ENCODE measurements at regions not wholly inside any gene's neighbourhood (a gene's known extent, or its start where the extent isn't known, plus 50 kb on each side); places are given as distances from the start of the nearest gene placed in this dataset.

DNA sequence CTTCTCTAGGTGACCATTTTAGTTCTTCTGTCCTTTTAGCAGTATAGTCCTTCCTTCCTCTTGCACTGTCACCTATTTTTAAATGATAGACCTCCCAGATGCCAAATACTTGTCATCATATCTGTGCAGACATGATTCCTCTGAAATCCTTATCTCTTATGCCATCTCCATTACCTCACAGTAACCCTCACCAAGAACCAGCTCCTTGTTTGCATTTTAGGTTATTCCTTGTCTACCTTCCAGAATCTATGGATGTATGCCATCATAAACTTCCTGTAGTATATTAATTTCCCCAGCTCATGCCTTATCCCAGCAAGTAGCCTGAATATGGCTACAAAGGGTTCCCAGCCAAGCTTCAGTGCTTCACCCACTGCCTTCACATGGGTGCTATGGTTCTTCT lies 1347.2 kb downstream of the ROBO1 start:
- H3K4me3 ChIP-seq = no peak overlapping the region
- no peaks in the 10 kb centered on the region for H3K9me3 ChIP-seq
- intact Hi-C loops (cut with DNase I, micrococcal nuclease) = no loop called here
- TF ChIP-seq, protein P1, sequence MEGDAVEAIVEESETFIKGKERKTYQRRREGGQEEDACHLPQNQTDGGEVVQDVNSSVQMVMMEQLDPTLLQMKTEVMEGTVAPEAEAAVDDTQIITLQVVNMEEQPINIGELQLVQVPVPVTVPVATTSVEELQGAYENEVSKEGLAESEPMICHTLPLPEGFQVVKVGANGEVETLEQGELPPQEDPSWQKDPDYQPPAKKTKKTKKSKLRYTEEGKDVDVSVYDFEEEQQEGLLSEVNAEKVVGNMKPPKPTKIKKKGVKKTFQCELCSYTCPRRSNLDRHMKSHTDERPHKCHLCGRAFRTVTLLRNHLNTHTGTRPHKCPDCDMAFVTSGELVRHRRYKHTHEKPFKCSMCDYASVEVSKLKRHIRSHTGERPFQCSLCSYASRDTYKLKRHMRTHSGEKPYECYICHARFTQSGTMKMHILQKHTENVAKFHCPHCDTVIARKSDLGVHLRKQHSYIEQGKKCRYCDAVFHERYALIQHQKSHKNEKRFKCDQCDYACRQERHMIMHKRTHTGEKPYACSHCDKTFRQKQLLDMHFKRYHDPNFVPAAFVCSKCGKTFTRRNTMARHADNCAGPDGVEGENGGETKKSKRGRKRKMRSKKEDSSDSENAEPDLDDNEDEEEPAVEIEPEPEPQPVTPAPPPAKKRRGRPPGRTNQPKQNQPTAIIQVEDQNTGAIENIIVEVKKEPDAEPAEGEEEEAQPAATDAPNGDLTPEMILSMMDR (IDR thresholded peaks at IDR 0.05) = no peak
- DNase-seq = no peak
- no peak for ATAC-seq
- no peaks in the 10 kb centered on the region for H3K4me1 ChIP-seq (ENCODE audit: low read depth)
- no peaks in the 10 kb centered on the region for H3K36me3 ChIP-seq (ENCODE audit: low read depth)

DNA sequence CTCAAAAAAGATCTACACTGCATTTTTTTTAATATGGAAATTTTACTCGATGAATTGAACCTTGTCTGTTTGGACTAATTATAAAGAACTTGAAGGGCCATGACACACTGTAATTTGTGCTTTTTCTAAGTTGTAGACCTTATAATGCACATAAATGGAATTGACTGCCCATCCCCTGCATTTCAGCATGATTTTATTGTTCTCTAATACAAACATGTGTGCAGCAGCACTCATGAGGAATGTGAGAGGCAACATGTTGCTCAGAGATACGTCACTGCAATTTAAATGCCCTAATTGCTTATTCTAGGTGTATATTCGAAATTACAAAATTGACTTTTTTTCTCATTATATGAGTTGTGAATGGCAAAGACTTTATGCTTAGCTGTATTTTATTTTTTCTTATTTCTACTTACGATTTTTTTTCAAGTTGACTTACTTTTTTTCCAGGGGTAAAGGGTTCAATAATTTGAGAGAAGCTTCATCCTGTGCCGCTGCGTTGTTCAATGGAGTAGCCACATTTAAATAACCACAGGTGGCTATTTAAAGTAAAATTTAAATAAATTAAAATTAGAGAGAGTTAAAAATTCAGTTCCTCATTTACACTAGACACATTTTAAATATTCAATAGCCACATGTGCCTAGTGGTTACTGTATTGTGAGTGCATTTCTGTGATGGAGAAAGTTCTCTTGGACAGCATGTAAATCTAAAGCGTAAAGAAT lies 1346.4 kb downstream of the ROBO1 start:
- H3K4me3 ChIP-seq = no peak overlapping the region
- DNase-seq (no peak), ATAC-seq (no peak)
- H3K9me3 ChIP-seq = no peaks in the 10 kb centered on the region
- H3K36me3 ChIP-seq (ENCODE audit: low read depth) = no peaks in the 10 kb centered on the region
- no peaks in the 10 kb centered on the region for H3K4me1 ChIP-seq (ENCODE audit: low read depth)
- TF ChIP-seq, protein P1 (IDR thresholded peaks at IDR 0.05) = no peak
- intact Hi-C loops (cut with DNase I, micrococcal nuclease) = no loop called here

- ATAC-seq (no peak), DNase-seq (no peak)
- intact Hi-C loops (cut with DNase I, micrococcal nuclease) = no loop called here
- TF ChIP-seq, protein P1 (IDR thresholded peaks at IDR 0.05) = no peak
- Histone ChIP-seq H3K4me3 (no peak overlapping the region), H3K36me3 (ENCODE audit: low read depth) (no peaks in the 10 kb centered on the region), H3K4me1 (ENCODE audit: low read depth) (no peaks in the 10 kb centered on the region), H3K9me3 (no peaks in the 10 kb centered on the region)
These were observed 1343.1 kb downstream of the ROBO1 start for GRCh38 chr3:78424656-78425055.

- intact Hi-C loops (cut with DNase I, micrococcal nuclease) = no loop called here
- TF ChIP-seq, protein P1 (IDR thresholded peaks at IDR 0.05) = no peak
- Histone ChIP-seq H3K4me1 (ENCODE audit: low read depth) (no peaks in the 10 kb centered on the region), H3K4me3 (no peak overlapping the region), H3K9me3 (no peaks in the 10 kb centered on the region), H3K36me3 (ENCODE audit: low read depth) (no peaks in the 10 kb centered on the region)
- ATAC-seq = no peak
- no peak for DNase-seq
These were observed 1341.3 kb downstream of the ROBO1 start for GRCh38 chr3:78426454-78426853.

DNA sequence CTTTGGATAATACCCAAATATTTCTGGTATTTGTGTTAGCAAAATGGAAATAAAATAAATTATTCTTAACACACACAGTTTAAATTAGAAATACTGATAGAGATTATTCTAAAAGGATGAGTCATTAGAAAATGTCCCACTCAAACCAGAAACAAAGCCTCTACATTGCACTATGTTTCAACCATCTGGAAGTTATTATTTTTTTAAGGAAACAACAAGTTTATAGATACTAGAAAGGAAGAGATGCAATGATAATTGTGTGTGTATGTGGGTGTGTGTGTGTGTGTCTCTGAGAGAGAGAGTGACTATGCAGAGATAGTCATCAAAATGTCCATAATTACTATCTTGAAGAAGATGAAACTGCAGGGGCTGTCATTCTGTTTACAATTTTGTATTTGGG lies 1340.5 kb downstream of the ROBO1 start:
- no peak for DNase-seq
- Histone ChIP-seq H3K9me3 (no peaks in the 10 kb centered on the region), H3K36me3 (ENCODE audit: low read depth) (no peaks in the 10 kb centered on the region), H3K4me3 (no peak overlapping the region), H3K4me1 (ENCODE audit: low read depth) (no peaks in the 10 kb centered on the region)
- intact Hi-C loops (cut with DNase I, micrococcal nuclease) = no loop called here
- TF ChIP-seq, protein P1 (IDR thresholded peaks at IDR 0.05) = no peak
- no peak for ATAC-seq

DNA sequence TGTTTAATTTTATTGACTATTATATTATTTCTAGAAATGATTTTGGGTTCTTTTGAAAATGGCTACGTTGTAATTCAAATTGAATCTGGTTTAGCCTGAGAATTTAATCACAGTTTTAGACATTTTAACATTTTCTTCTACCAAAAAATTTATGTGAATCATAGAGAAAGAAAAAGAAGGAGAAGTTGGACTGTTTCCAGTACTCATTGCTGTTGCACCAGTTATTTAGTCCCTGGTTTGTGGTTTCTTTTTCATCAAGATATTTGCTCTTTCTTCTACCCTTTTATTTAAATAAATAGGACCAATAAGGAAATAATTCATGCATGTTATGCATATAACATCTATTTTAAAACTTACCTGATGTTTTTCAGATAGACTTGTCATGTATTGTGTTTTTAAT lies 1337.1 kb downstream of the ROBO1 start:
- Histone ChIP-seq H3K4me1 (ENCODE audit: low read depth) (no peaks in the 10 kb centered on the region), H3K36me3 (ENCODE audit: low read depth) (no peaks in the 10 kb centered on the region), H3K4me3 (no peak overlapping the region), H3K9me3 (no peaks in the 10 kb centered on the region)
- TF ChIP-seq, protein P1 (IDR thresholded peaks at IDR 0.05) = no peak
- no peak for DNase-seq
- intact Hi-C loops (cut with DNase I, micrococcal nuclease) = no loop called here
- ATAC-seq = no peak

Data from mucosa of descending colon (tissue), 3 donors.